CD14-positive monocyte (primary cell): ENCODE measurements at regions not wholly inside any gene's neighbourhood (a gene's known extent, or its start where the extent isn't known, plus 50 kb on each side); places are given as distances from the start of the nearest gene placed in this dataset.

ENCODE experiments used
- DNase-seq, 3 donors: peaks; one replicate each; pipeline ENCODE4 v3.0.0-alpha.2; 2011 to 2022
- H2AFZ ChIP-seq: 2 replicates; pipeline ENCODE4 v1.6.0; 2012; ENCODE audit warnings: mild to moderate bottlenecking, low read depth, low read length, inconsistent platforms; ENCODE audit not compliant: insufficient read depth, poor library complexity, severe bottlenecking
- H3K27ac ChIP-seq, 2 donors: 1 replicate in 1 of 2; 2 replicates in 1 of 2; pipeline ENCODE4 v1.5.1; 2012 to 2013; ENCODE audit warnings: low read length in 2 of 2, control low read depth in 1 of 2, inconsistent platforms in 1 of 2, low read depth in 1 of 2, mild to moderate bottlenecking in 1 of 2
- H3K27me3 ChIP-seq, 2 donors: one replicate each; pipeline versions ENCODE4 v1.6.0 to v1.6.1; 2011 to 2013; ENCODE audit warnings: low read length in 2 of 2; ENCODE audit not compliant: control insufficient read depth in 2 of 2, insufficient read depth in 2 of 2
- H3K36me3 ChIP-seq, 2 donors: replicated peaks in 1 of 2; 1 replicate in 1 of 2; 2 replicates in 1 of 2; pipeline versions ENCODE4 v1.5.1 to v1.6.1; 2012 to 2013; ENCODE audit warnings: low read length in 2 of 2, control low read depth in 1 of 2, inconsistent platforms in 1 of 2, mild to moderate bottlenecking in 1 of 2; ENCODE audit not compliant: insufficient read depth in 2 of 2, control insufficient read depth in 1 of 2
- H3K4me1 ChIP-seq, 2 donors: 1 replicate in 1 of 2; 2 replicates in 1 of 2; pipeline versions ENCODE4 v1.5.1 to v1.6.1; 2012 to 2013; ENCODE audit warnings: low read length in 2 of 2, control low read depth in 1 of 2, inconsistent platforms in 1 of 2, mild to moderate bottlenecking in 1 of 2, moderate library complexity in 1 of 2; ENCODE audit not compliant: insufficient read depth in 2 of 2, control insufficient read depth in 1 of 2
- H3K4me2 ChIP-seq: replicated peaks from 2 replicates; pipeline ENCODE3; 2012; ENCODE audit warnings: low read length, moderate library complexity, mild to moderate bottlenecking; ENCODE audit not compliant: poor library complexity, severe bottlenecking; ENCODE audit errors: extremely low read depth
- H3K4me3 ChIP-seq, 3 experiments: fragments of 200-600 bp in 1 of 3; sonication (generic) in 1 of 3; replicated peaks in 1 of 3; 1 replicate in 2 of 3; 2 replicates in 1 of 3; pipeline ENCODE4 v1.5.1; 2011 to 2013; ENCODE audit warnings: low read length in 3 of 3, mild to moderate bottlenecking in 3 of 3, control low read depth in 2 of 3, low read depth in 2 of 3, inconsistent platforms in 1 of 3, moderate library complexity in 1 of 3
- H3K79me2 ChIP-seq: 2 replicates; pipeline ENCODE4 v1.6.0; 2012; ENCODE audit warnings: mild to moderate bottlenecking, control low read depth, inconsistent platforms, low read length, moderate library complexity; ENCODE audit not compliant: insufficient read depth
- H3K9ac ChIP-seq: 2 replicates; pipeline ENCODE4 v1.6.0; 2017; ENCODE audit warnings: low read length, mild to moderate bottlenecking; ENCODE audit not compliant: insufficient read depth, poor library complexity, severe bottlenecking
- H3K9me3 ChIP-seq, 2 donors: replicated peaks in 1 of 2; 1 replicate in 1 of 2; 2 replicates in 1 of 2; pipeline versions ENCODE4 v1.5.1 to v1.6.1; 2012 to 2013; ENCODE audit warnings: low read length in 2 of 2, control low read depth in 1 of 2; ENCODE audit not compliant: control insufficient read depth in 1 of 2, insufficient read depth in 1 of 2
- H4K20me1 ChIP-seq: 2 replicates; pipeline ENCODE4 v1.6.0; 2012; ENCODE audit warnings: mild to moderate bottlenecking, low read length, control low read depth, moderate library complexity; ENCODE audit not compliant: insufficient read depth
- H3K27ac Mint-ChIP-seq, 7 donors: one replicate each; pipeline ENCODE4 v1.8.0; 2020; ENCODE audit warnings: mild to moderate bottlenecking in 7 of 7, mixed read lengths in 7 of 7, moderate library complexity in 6 of 7, inconsistent platforms in 2 of 7
- H3K27me3 Mint-ChIP-seq, 3 donors: one replicate each; pipeline ENCODE4 v1.8.0; 2021 to 2022; ENCODE audit warnings: low read depth in 3 of 3, mild to moderate bottlenecking in 3 of 3, mixed read lengths in 3 of 3, moderate library complexity in 3 of 3, inconsistent platforms in 1 of 3
- H3K36me3 Mint-ChIP-seq, 2 donors: one replicate each; pipeline ENCODE4 v1.8.0; 2020; ENCODE audit warnings: mixed read lengths in 2 of 2, inconsistent platforms in 1 of 2, mild to moderate bottlenecking in 1 of 2
- H3K4me1 Mint-ChIP-seq: one replicate; pipeline ENCODE4 v1.8.0; 2020; ENCODE audit warnings: mild to moderate bottlenecking, mixed read lengths
- H3K4me3 Mint-ChIP-seq, 2 donors: one replicate each; pipeline ENCODE4 v1.8.0; 2020; ENCODE audit warnings: mild to moderate bottlenecking in 2 of 2, mixed read lengths in 2 of 2, moderate library complexity in 1 of 2
- H3K9me3 Mint-ChIP-seq, 7 donors: one replicate each; pipeline ENCODE4 v1.8.0; 2020 to 2022; ENCODE audit warnings: mixed read lengths in 7 of 7, mild to moderate bottlenecking in 6 of 7, moderate library complexity in 6 of 7, inconsistent platforms in 2 of 7
- CTCF ChIP-seq: fragments of 200-600 bp; IDR thresholded peaks from one replicate; pipeline ENCODE4 v1.8.0; 2022; ENCODE audit warnings: antibody characterized with exemption, mild to moderate bottlenecking
- WGBS: methylation state at CpG from one replicate; pipeline ENCODE4 v1.1.5; 2013; ENCODE audit warnings: missing lambda C conversion rate; ENCODE audit not compliant: insufficient coverage; 5-methylcytosine and 5-hydroxymethylcytosine counted together
- intact Hi-C, 2 donors: fragments of 100-400 bp; cut with micrococcal nuclease; formaldehyde crosslinking; loops; one replicate each; pipeline versions ENCODE4 v1.15.0 to v1.15.1; 2023

GRCh38 chr7:13433946-13434345, 555.5 kb downstream of the ETV1 start:
- DNase-seq: no peak
- Mint-ChIP-seq H3K36me3 (no peaks in the 10 kb centered on the region), H3K4me1 (no peaks in the 10 kb centered on the region), H3K27ac (no peak overlapping the region), H3K9me3 (peaks cover 0 to 4% (median 0%) of the 10 kb centered on the region in 7 donors), H3K27me3 (no peaks in the 10 kb centered on the region), H3K4me3 (no peak overlapping the region)
- Histone ChIP-seq H3K9me3 (peaks cover 0 to 3% of the 10 kb centered on the region in 2 donors), H3K9ac (no peak overlapping the region), H3K79me2 (no peaks in the 10 kb centered on the region), H3K27me3 (no peaks in the 10 kb centered on the region), H3K4me2 (no peak overlapping the region), H3K36me3 (no peaks in the 10 kb centered on the region), H2AFZ (no peak overlapping the region), H4K20me1 (no peaks in the 10 kb centered on the region), H3K27ac (no peak overlapping the region), H3K4me3 (no peak overlapping the region), H3K4me1 (no peaks in the 10 kb centered on the region)
- TF ChIP-seq CTCF: no peak
- intact Hi-C loops: no loop called here
- 88% methylated on average over 2 of the region's 2 CpGs for WGBS

- no peak overlapping the region for H3K27ac ChIP-seq
- Mint-ChIP-seq H3K27me3 (no peaks in the 10 kb centered on the region), H3K36me3 (no peaks in the 10 kb centered on the region), H3K27ac (no peak overlapping the region), H3K9me3 (peaks cover 0 to 4% (median 0%) of the 10 kb centered on the region in 7 donors), H3K4me3 (no peak overlapping the region), H3K4me1 (no peaks in the 10 kb centered on the region)
- H3K4me2 ChIP-seq: no peak overlapping the region
- H3K4me1 ChIP-seq: no peaks in the 10 kb centered on the region
- no CpG with 5 or more reads among the region's 1 CpG for WGBS
- H3K36me3 ChIP-seq: no peaks in the 10 kb centered on the region
- no peak overlapping the region for H3K9ac ChIP-seq
- no peak overlapping the region for H2AFZ ChIP-seq
- TF ChIP-seq CTCF: no peak
- H3K27me3 ChIP-seq: no peaks in the 10 kb centered on the region
- H3K4me3 ChIP-seq: no peak overlapping the region
- H3K79me2 ChIP-seq: no peaks in the 10 kb centered on the region
- no peak for DNase-seq
- intact Hi-C loops: no loop called here
- H3K9me3 ChIP-seq: peaks cover 0 to 2% of the 10 kb centered on the region in 2 donors
- no peaks in the 10 kb centered on the region for H4K20me1 ChIP-seq
These were observed 547.2 kb downstream of the ETV1 start for GRCh38 chr7:13442226-13442625.
